ENCODE measurements at regions not wholly inside any gene's neighbourhood (a gene's known extent, or its start where the extent isn't known, plus 50 kb on each side); places are given as distances from the start of the nearest gene placed in this dataset.

- DNase-seq (no peak), ATAC-seq (no peak)
- intact Hi-C loops (cut with DNase I): no loop called here
- H3K36me3 ChIP-seq (replicated peaks in 1 of 2; ENCODE audit: insufficient read depth in 1 of 2, low read depth in 2 of 2): no peaks in the 10 kb centered on the region
- no peak overlapping the region for H3K27ac ChIP-seq
- no peaks in the 10 kb centered on the region for H3K9me3 ChIP-seq
- H3K4me3 ChIP-seq: no peak overlapping the region
- TF ChIP-seq POLR2A (IDR thresholded peaks at IDR 0.05) (no peak), CTCF (IDR thresholded peaks at IDR 0.05) (no peak)
- no peaks in the 10 kb centered on the region for H3K27me3 ChIP-seq
- no peaks in the 10 kb centered on the region for H3K4me1 ChIP-seq
- 62 to 73% methylated on average over 3 of the region's 3 CpGs for WGBS, 2 donors
Observed at GRCh38 chr2:59713577-59713976, 839.9 kb downstream of the BCL11A start.

- DNase-seq (no peak), ATAC-seq (no peak)
- H3K4me1 ChIP-seq: no peaks in the 10 kb centered on the region
- H3K36me3 ChIP-seq (replicated peaks in 1 of 2; ENCODE audit: insufficient read depth in 1 of 2, low read depth in 2 of 2): no peaks in the 10 kb centered on the region
- intact Hi-C loops (cut with DNase I): no loop called here
- no peak overlapping the region for H3K4me3 ChIP-seq
- no peaks in the 10 kb centered on the region for H3K27me3 ChIP-seq
- no peaks in the 10 kb centered on the region for H3K9me3 ChIP-seq
- H3K27ac ChIP-seq: no peak overlapping the region
- no peak for TF ChIP-seq CTCF (IDR thresholded peaks at IDR 0.05)
- no peak for TF ChIP-seq POLR2A (IDR thresholded peaks at IDR 0.05)
Observed at GRCh38 chr2:59711121-59711520, 842.3 kb downstream of the BCL11A start.

- intact Hi-C loops (cut with DNase I): no loop called here
- Histone ChIP-seq H3K27ac (no peak overlapping the region), H3K4me3 (no peak overlapping the region), H3K27me3 (no peaks in the 10 kb centered on the region), H3K36me3 (replicated peaks in 1 of 2; ENCODE audit: insufficient read depth in 1 of 2, low read depth in 2 of 2) (no peaks in the 10 kb centered on the region), H3K4me1 (no peaks in the 10 kb centered on the region), H3K9me3 (no peaks in the 10 kb centered on the region)
- ATAC-seq (no peak), DNase-seq (no peak)
- TF ChIP-seq POLR2A (IDR thresholded peaks at IDR 0.05) (no peak), CTCF (IDR thresholded peaks at IDR 0.05) (no peak)
- WGBS, 2 donors: 86 to 89% methylated on average over 4 of the region's 4 CpGs
Observed at GRCh38 chr2:59706729-59707128, 846.7 kb downstream of the BCL11A start.

GRCh38 chr2:59703796-59704195, 849.7 kb downstream of the BCL11A start:
- Histone ChIP-seq H3K27me3 (no peaks in the 10 kb centered on the region), H3K27ac (no peak overlapping the region), H3K9me3 (no peaks in the 10 kb centered on the region), H3K4me1 (no peaks in the 10 kb centered on the region), H3K36me3 (replicated peaks in 1 of 2; ENCODE audit: insufficient read depth in 1 of 2, low read depth in 2 of 2) (no peaks in the 10 kb centered on the region), H3K4me3 (no peak overlapping the region)
- intact Hi-C loops (cut with DNase I): no loop called here
- 50 to 58% methylated on average over 1 of the region's 1 CpG for WGBS, 2 donors
- ATAC-seq: no peak
- DNase-seq: no peak
- no peak for TF ChIP-seq POLR2A (IDR thresholded peaks at IDR 0.05)

GRCh38 chr2:59702026-59702425, 851.4 kb downstream of the BCL11A start:
- intact Hi-C loops (cut with DNase I): no loop called here
- no peaks in the 10 kb centered on the region for H3K4me1 ChIP-seq
- no peak overlapping the region for H3K4me3 ChIP-seq
- no peaks in the 10 kb centered on the region for H3K27me3 ChIP-seq
- no peak overlapping the region for H3K27ac ChIP-seq
- ATAC-seq (no peak), DNase-seq (no peak)
- no peaks in the 10 kb centered on the region for H3K36me3 ChIP-seq (replicated peaks in 1 of 2; ENCODE audit: insufficient read depth in 1 of 2, low read depth in 2 of 2)
- no peaks in the 10 kb centered on the region for H3K9me3 ChIP-seq
- WGBS, 2 donors: 88 to 90% methylated on average over 1 of the region's 1 CpG
- TF ChIP-seq POLR2A (IDR thresholded peaks at IDR 0.05) (no peak), CTCF (IDR thresholded peaks at IDR 0.05) (no peak)
